Endothelial cell of umbilical vein (primary cell): ENCODE measurements at regions not wholly inside any gene's neighbourhood (a gene's known extent, or its start where the extent isn't known, plus 50 kb on each side); places are given as distances from the start of the nearest gene placed in this dataset.

Source experiments
- BruUV-seq: library from RNA; stranded (reverse); fragments of 400-500 nt; replicated peaks from 2 replicates; lab custom pipeline; 2021; lab: Mats Ljungman, UMichigan
- CTCF ChIA-PET: fragments of 300-600, 350-600 bp; sonication (Branson Sonifier 250); formaldehyde crosslinking; loops from one replicate; lab custom pipeline; 2021; ENCODE audit warnings: antibody characterized with exemption, inconsistent platforms; lab: Charles Lee
- POLR2A ChIA-PET: fragments of 300-600, 350-600 bp; sonication (Branson Sonifier 250); formaldehyde crosslinking; loops from one replicate; lab custom pipeline; 2021; ENCODE audit warnings: antibody characterized with exemption, inconsistent platforms; lab: Charles Lee
- DNase-seq: peaks from one replicate; pipeline ENCODE4 v3.0.0-alpha.2; 2011; ENCODE audit warnings: low read depth, low spot score
- FAIRE-seq: peaks from 2 replicates; lab custom pipeline; 2011; peaks lifted over from hg19 to GRCh38; lab: Jason Lieb, UNC
- H2AFZ ChIP-seq: 2 replicates; pipeline ENCODE4 v1.6.0; 2012; ENCODE audit warnings: low read depth, low read length, control low read depth, inconsistent platforms
- H3K27ac ChIP-seq: 2 replicates; pipeline ENCODE4 v1.5.1; 2011; ENCODE audit warnings: low read depth, mild to moderate bottlenecking, control low read depth, low read length, moderate library complexity; ENCODE audit not compliant: insufficient read depth
- H3K27me3 ChIP-seq, 2 experiments: 2 replicates each; pipeline versions ENCODE4 v1.6.0 to v1.6.1; 2011; ENCODE audit warnings: low read length in 2 of 2, mixed read lengths in 1 of 2; ENCODE audit not compliant: control insufficient read depth in 2 of 2, insufficient read depth in 2 of 2
- H3K36me3 ChIP-seq, 2 experiments: 2 replicates in 1 of 2; 3 replicates in 1 of 2; pipeline ENCODE4 v1.5.1; 2011; ENCODE audit warnings: low read length in 2 of 2, mild to moderate bottlenecking in 1 of 2, moderate library complexity in 1 of 2; ENCODE audit not compliant: control insufficient read depth in 2 of 2, insufficient read depth in 2 of 2; ENCODE audit errors: extremely low read depth in 1 of 2
- H3K4me1 ChIP-seq: 3 replicates; pipeline ENCODE4 v1.5.1; 2011; ENCODE audit warnings: mild to moderate bottlenecking, low read length; ENCODE audit not compliant: control insufficient read depth, insufficient read depth; ENCODE audit errors: extremely low read depth
- H3K4me2 ChIP-seq: 2 replicates; pipeline ENCODE4 v1.6.1; 2011; ENCODE audit warnings: low read length, control low read depth, mixed read lengths; ENCODE audit not compliant: insufficient read depth
- H3K4me3 ChIP-seq, 3 experiments: fragments of 200-600 bp in 1 of 3; sonication (generic), shearing (Covaris generic) in 1 of 3; replicated peaks in 1 of 3; 2 replicates each; pipeline ENCODE4 v1.5.1; 2011 to 2016; ENCODE audit warnings: control low read depth in 3 of 3, low read length in 3 of 3, mild to moderate bottlenecking in 2 of 3, inconsistent platforms in 1 of 3, low read depth in 1 of 3, moderate library complexity in 1 of 3; ENCODE audit not compliant: insufficient read depth in 1 of 3
- H3K79me2 ChIP-seq: 2 replicates; pipeline ENCODE4 v1.6.0; 2012; ENCODE audit warnings: low read length, inconsistent platforms; ENCODE audit not compliant: control insufficient read depth, insufficient read depth
- H3K9ac ChIP-seq: replicated peaks from 2 replicates; pipeline ENCODE3; 2011; ENCODE audit warnings: low read length, control low read depth; ENCODE audit not compliant: insufficient read depth; ENCODE audit errors: extremely low read depth
- H3K9me1 ChIP-seq: replicated peaks from 3 replicates; pipeline ENCODE4 v1.6.0; 2011; ENCODE audit warnings: mild to moderate bottlenecking, low read length; ENCODE audit not compliant: control insufficient read depth, insufficient read depth; ENCODE audit errors: extremely low read depth
- H3K9me3 ChIP-seq: replicated peaks from 2 replicates; pipeline ENCODE4 v1.5.1; 2012; ENCODE audit warnings: low read length, inconsistent platforms; ENCODE audit not compliant: control insufficient read depth, insufficient read depth
- H4K20me1 ChIP-seq: replicated peaks from 2 replicates; pipeline ENCODE3; 2011; ENCODE audit warnings: mild to moderate bottlenecking, low read length; ENCODE audit not compliant: control insufficient read depth, insufficient read depth; ENCODE audit errors: extremely low read depth
- EZH2 ChIP-seq: IDR thresholded peaks from 2 replicates; pipeline ENCODE4 v1.6.1; 2012; ENCODE audit warnings: borderline replicate concordance, low read depth, mild to moderate bottlenecking, moderate library complexity, low read length, inconsistent platforms; ENCODE audit not compliant: severe bottlenecking
- FOS ChIP-seq: IDR thresholded peaks from 2 replicates; pipeline ENCODE4 v1.6.1; 2011; ENCODE audit warnings: mild to moderate bottlenecking, low read length, moderate library complexity, borderline replicate concordance; ENCODE audit not compliant: insufficient read depth
- GATA2 ChIP-seq: IDR thresholded peaks from 2 replicates; pipeline ENCODE4 v1.7.0; 2011; ENCODE audit warnings: low read depth, mild to moderate bottlenecking, moderate library complexity, mixed read lengths, low read length; ENCODE audit not compliant: insufficient read length, insufficient read depth
- JUN ChIP-seq: IDR thresholded peaks from 2 replicates; pipeline ENCODE4 v1.6.1; 2011; ENCODE audit warnings: borderline replicate concordance, low read depth; ENCODE audit not compliant: insufficient read length, insufficient read depth
- MYC ChIP-seq: IDR thresholded peaks from one replicate; pipeline ENCODE4 v1.6.1; 2011; ENCODE audit warnings: mild to moderate bottlenecking, low read depth, low read length
- POLR2A ChIP-seq: IDR thresholded peaks from 2 replicates; pipeline ENCODE4 v1.6.1; 2012; ENCODE audit warnings: low read depth, mild to moderate bottlenecking, control low read depth, low read length
- POLR2AphosphoS5 ChIP-seq: IDR thresholded peaks from 2 replicates; pipeline ENCODE4 v1.6.1; 2012; ENCODE audit warnings: low read depth, mild to moderate bottlenecking, control low read depth, low read length, moderate library complexity; ENCODE audit not compliant: insufficient read depth
- dilution Hi-C: fragments of 300-500 bp; cut with MboI; formaldehyde crosslinking; loops from one replicate; pipeline ENCODE4 v1.15.0; 2019; ENCODE audit warnings: low sequenced_read_pairs; ENCODE audit not compliant: extremely low pct_ligation_motif_present
- intact Hi-C: fragments of 100-400 bp; cut with micrococcal nuclease; formaldehyde crosslinking; loops from one replicate; pipeline ENCODE4 v1.10.0; 2022
- TF ChIP-seq, protein P1 (sequence below): IDR thresholded peaks from 2 replicates; pipeline ENCODE4 v1.6.1; 2011; ENCODE audit not compliant: insufficient read depth, insufficient read length
- TF ChIP-seq, protein P2 (sequence below), 2 donors: IDR thresholded peaks; 1 replicate in 1 of 2; 2 replicates in 1 of 2; pipeline ENCODE4 v1.5.1; 2011; ENCODE audit warnings: low read length in 2 of 2, mild to moderate bottlenecking in 2 of 2, moderate library complexity in 2 of 2, control low read depth in 1 of 2, inconsistent platforms in 1 of 2, low read depth in 1 of 2; ENCODE audit not compliant: insufficient read depth in 1 of 2; ENCODE audit errors: extremely low read depth in 1 of 2

DNA sequence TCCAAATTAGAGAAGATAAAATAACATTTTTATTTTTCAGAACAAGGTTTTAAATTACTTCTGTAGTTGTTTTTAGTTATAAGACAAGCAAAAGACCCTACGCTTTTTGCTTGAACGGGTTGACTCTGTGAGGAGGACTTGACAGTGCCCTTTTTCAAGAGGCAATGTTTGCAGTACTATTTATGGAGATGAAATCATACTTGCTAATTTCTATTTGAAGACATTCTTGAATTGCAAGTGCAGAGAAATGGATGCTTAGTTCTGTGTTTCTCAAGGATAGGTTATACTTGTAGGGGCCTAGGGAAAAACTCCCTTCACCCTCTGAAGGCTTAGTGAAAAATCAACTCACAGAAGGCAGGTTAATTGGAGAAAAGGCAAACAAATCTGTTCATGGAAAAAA, 1229.5 kb downstream of the REEP3 start:
- Histone ChIP-seq H3K27me3 (peaks cover 0 to under 1% of the 10 kb centered on the region in 2 experiments), H4K20me1 (no peaks in the 10 kb centered on the region), H3K36me3 (no peaks in the 10 kb centered on the region), H3K27ac (no peak overlapping the region), H3K4me2 (no peak overlapping the region), H3K9me3 (no peaks in the 10 kb centered on the region), H3K9ac (no peak overlapping the region), H3K4me3 (no peak overlapping the region), H3K9me1 (no peaks in the 10 kb centered on the region), H3K79me2 (no peaks in the 10 kb centered on the region), H2AFZ (no peak overlapping the region), H3K4me1 (no peaks in the 10 kb centered on the region)
- BruUV-seq: no TSS peak
- ChIA-PET POLR2A (no interaction called here), CTCF (no interaction called here)
- DNase-seq (no peak), FAIRE-seq (no peak)
- dilution Hi-C loops: no loop called here
- intact Hi-C loops: no loop called here
- no peak for TF ChIP-seq POLR2A
- TF ChIP-seq, protein P1, sequence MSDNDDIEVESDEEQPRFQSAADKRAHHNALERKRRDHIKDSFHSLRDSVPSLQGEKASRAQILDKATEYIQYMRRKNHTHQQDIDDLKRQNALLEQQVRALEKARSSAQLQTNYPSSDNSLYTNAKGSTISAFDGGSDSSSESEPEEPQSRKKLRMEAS: no peak
- TF ChIP-seq, protein P2, sequence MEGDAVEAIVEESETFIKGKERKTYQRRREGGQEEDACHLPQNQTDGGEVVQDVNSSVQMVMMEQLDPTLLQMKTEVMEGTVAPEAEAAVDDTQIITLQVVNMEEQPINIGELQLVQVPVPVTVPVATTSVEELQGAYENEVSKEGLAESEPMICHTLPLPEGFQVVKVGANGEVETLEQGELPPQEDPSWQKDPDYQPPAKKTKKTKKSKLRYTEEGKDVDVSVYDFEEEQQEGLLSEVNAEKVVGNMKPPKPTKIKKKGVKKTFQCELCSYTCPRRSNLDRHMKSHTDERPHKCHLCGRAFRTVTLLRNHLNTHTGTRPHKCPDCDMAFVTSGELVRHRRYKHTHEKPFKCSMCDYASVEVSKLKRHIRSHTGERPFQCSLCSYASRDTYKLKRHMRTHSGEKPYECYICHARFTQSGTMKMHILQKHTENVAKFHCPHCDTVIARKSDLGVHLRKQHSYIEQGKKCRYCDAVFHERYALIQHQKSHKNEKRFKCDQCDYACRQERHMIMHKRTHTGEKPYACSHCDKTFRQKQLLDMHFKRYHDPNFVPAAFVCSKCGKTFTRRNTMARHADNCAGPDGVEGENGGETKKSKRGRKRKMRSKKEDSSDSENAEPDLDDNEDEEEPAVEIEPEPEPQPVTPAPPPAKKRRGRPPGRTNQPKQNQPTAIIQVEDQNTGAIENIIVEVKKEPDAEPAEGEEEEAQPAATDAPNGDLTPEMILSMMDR (IDR thresholded peaks at IDR 0.05; ENCODE audit: extremely low read depth in 1 of 2, insufficient read depth in 1 of 2, low read depth in 1 of 2, low read length in 2 of 2): no peak
- no peak for TF ChIP-seq POLR2AphosphoS5
- TF ChIP-seq GATA2: no peak
- TF ChIP-seq MYC: no peak
- no peak for TF ChIP-seq FOS
- TF ChIP-seq EZH2: no peak
- TF ChIP-seq JUN: no peak
